ENCODE measurements at regions not wholly inside any gene's neighbourhood (a gene's known extent, or its start where the extent isn't known, plus 50 kb on each side); places are given as distances from the start of the nearest gene placed in this dataset.

DNA sequence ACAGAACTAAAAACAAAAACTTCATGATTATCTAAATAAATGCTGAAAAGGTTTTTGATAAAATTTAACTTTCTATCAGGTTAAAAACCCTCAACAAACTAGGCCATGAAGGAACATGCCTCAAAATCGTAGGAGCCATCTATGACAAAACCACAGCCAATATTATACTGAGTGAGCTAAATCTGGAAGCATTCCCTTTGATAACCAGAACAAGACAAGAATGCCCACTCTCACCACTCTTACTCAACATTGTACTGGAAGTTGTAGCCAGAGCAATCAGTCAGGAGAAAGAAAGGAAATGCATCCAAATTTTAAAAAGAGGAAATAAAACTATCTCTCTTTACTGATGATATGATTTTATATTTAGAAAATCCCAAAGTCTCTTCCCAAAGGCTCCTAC is 228.7 kb downstream of the CHRM2 start:
- TF ChIP-seq, protein P1, sequence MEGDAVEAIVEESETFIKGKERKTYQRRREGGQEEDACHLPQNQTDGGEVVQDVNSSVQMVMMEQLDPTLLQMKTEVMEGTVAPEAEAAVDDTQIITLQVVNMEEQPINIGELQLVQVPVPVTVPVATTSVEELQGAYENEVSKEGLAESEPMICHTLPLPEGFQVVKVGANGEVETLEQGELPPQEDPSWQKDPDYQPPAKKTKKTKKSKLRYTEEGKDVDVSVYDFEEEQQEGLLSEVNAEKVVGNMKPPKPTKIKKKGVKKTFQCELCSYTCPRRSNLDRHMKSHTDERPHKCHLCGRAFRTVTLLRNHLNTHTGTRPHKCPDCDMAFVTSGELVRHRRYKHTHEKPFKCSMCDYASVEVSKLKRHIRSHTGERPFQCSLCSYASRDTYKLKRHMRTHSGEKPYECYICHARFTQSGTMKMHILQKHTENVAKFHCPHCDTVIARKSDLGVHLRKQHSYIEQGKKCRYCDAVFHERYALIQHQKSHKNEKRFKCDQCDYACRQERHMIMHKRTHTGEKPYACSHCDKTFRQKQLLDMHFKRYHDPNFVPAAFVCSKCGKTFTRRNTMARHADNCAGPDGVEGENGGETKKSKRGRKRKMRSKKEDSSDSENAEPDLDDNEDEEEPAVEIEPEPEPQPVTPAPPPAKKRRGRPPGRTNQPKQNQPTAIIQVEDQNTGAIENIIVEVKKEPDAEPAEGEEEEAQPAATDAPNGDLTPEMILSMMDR (IDR thresholded peaks at IDR 0.05; ENCODE audit: insufficient read depth, low read length): no peak
- TF ChIP-seq SPI1 (IDR thresholded peaks at IDR 0.05; ENCODE audit: borderline replicate concordance, low read depth) (no peak), POLR2AphosphoS5 (IDR thresholded peaks at IDR 0.05; ENCODE audit: low read depth) (no peak), GABPA (IDR thresholded peaks at IDR 0.05; ENCODE audit: low read depth) (no peak)
- TF ChIP-seq, protein P2, sequence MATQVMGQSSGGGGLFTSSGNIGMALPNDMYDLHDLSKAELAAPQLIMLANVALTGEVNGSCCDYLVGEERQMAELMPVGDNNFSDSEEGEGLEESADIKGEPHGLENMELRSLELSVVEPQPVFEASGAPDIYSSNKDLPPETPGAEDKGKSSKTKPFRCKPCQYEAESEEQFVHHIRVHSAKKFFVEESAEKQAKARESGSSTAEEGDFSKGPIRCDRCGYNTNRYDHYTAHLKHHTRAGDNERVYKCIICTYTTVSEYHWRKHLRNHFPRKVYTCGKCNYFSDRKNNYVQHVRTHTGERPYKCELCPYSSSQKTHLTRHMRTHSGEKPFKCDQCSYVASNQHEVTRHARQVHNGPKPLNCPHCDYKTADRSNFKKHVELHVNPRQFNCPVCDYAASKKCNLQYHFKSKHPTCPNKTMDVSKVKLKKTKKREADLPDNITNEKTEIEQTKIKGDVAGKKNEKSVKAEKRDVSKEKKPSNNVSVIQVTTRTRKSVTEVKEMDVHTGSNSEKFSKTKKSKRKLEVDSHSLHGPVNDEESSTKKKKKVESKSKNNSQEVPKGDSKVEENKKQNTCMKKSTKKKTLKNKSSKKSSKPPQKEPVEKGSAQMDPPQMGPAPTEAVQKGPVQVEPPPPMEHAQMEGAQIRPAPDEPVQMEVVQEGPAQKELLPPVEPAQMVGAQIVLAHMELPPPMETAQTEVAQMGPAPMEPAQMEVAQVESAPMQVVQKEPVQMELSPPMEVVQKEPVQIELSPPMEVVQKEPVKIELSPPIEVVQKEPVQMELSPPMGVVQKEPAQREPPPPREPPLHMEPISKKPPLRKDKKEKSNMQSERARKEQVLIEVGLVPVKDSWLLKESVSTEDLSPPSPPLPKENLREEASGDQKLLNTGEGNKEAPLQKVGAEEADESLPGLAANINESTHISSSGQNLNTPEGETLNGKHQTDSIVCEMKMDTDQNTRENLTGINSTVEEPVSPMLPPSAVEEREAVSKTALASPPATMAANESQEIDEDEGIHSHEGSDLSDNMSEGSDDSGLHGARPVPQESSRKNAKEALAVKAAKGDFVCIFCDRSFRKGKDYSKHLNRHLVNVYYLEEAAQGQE (IDR thresholded peaks at IDR 0.05; ENCODE audit: insufficient replicate concordance, low read depth): no peak
